ENCODE measurements at regions not wholly inside any gene's neighbourhood (a gene's known extent, or its start where the extent isn't known, plus 50 kb on each side); places are given as distances from the start of the nearest gene placed in this dataset.
"Not testable (repeated sequence)": the region's sequence is repeated elsewhere in the genome, so short reads cannot be mapped to it uniquely, and the experiment has no call there.

GRCh38 chr1:113207019-113207418, 134.0 kb downstream of the LRIG2 start:
- no peaks in the 10 kb centered on the region for H3K9me3 ChIP-seq (ENCODE audit: control insufficient read depth, insufficient read depth, low read depth, low read length)
- no peak overlapping the region for H3K27ac ChIP-seq (ENCODE audit: insufficient read depth, low read length)
- no peak overlapping the region for H3K9ac ChIP-seq (ENCODE audit: insufficient read depth, low read length)
- H3K4me2 ChIP-seq (ENCODE audit: extremely low read depth, insufficient read depth, low read length), result no peak overlapping the region
- H4K20me1 ChIP-seq (ENCODE audit: control insufficient read depth, extremely low read depth, insufficient read depth, low read length), result no peaks in the 10 kb centered on the region
- no peaks in the 10 kb centered on the region for H3K27me3 ChIP-seq (ENCODE audit: control insufficient read depth, insufficient read depth, low read length)
- no peak for DNase-seq (ENCODE audit: low read depth in 2 of 2)
- H3K79me2 ChIP-seq (ENCODE audit: control insufficient read depth, insufficient read depth, low read length), result no peaks in the 10 kb centered on the region
- H3K4me3 ChIP-seq (replicated peaks in 1 of 4; ENCODE audit: control extremely low read depth in 1 of 4, insufficient read depth in 1 of 4, low read depth in 3 of 4, low read length in 4 of 4), result no peak overlapping the region
- H3K36me3 ChIP-seq (ENCODE audit: control insufficient read depth, insufficient read depth, low read length), result no peaks in the 10 kb centered on the region
- H2AFZ ChIP-seq (ENCODE audit: low read length), result no peak overlapping the region
- no peaks in the 10 kb centered on the region for H3K4me1 ChIP-seq (ENCODE audit: control insufficient read depth, extremely low read depth, insufficient read depth, low read length)
- no peak for TF ChIP-seq EZH2 (IDR thresholded peaks at IDR 0.05; ENCODE audit: low read length, missing control alignments)
- no peak for TF ChIP-seq CTCF (conservative IDR thresholded peaks at IDR 0.05 in 1 of 2, IDR thresholded peaks at IDR 0.05 in 1 of 2; ENCODE audit: low read depth in 1 of 2, low read length in 2 of 2)

DNA sequence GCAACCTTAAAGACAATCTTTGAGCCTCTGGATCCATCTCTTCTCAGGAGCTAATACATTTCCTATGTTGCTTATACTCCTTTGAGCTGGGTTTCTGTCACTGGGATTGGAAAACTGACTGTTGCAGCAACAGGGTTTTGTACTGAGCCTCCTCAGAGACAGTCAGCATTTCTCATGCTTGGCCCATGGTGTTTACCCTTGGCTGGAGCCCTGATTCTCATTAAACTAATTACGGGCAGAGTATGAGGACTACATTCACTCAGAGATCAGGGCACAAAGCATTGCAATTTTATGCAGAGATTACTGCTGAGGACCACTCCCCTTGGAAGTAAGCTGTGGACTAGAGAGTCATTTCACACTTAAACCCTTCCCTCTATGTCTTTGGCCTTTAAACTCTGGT, 134.5 kb downstream of the LRIG2 start:
- Histone ChIP-seq H3K4me2 (ENCODE audit: extremely low read depth, insufficient read depth, low read length) (no peak overlapping the region), H3K9ac (ENCODE audit: insufficient read depth, low read length) (no peak overlapping the region), H3K4me1 (ENCODE audit: control insufficient read depth, extremely low read depth, insufficient read depth, low read length) (no peaks in the 10 kb centered on the region), H2AFZ (ENCODE audit: low read length) (no peak overlapping the region), H3K27me3 (ENCODE audit: control insufficient read depth, insufficient read depth, low read length) (peaks cover 2% of the 10 kb centered on the region), H3K79me2 (ENCODE audit: control insufficient read depth, insufficient read depth, low read length) (no peaks in the 10 kb centered on the region), H3K27ac (ENCODE audit: insufficient read depth, low read length) (no peak overlapping the region), H3K9me3 (ENCODE audit: control insufficient read depth, insufficient read depth, low read depth, low read length) (no peaks in the 10 kb centered on the region), H4K20me1 (ENCODE audit: control insufficient read depth, extremely low read depth, insufficient read depth, low read length) (no peaks in the 10 kb centered on the region), H3K4me3 (replicated peaks in 1 of 4; ENCODE audit: control extremely low read depth in 1 of 4, insufficient read depth in 1 of 4, low read depth in 3 of 4, low read length in 4 of 4) (no peak overlapping the region), H3K36me3 (ENCODE audit: control insufficient read depth, insufficient read depth, low read length) (no peaks in the 10 kb centered on the region)
- no peak for TF ChIP-seq EZH2 (IDR thresholded peaks at IDR 0.05; ENCODE audit: low read length, missing control alignments)
- no peak for TF ChIP-seq CTCF (conservative IDR thresholded peaks at IDR 0.05 in 1 of 2, IDR thresholded peaks at IDR 0.05 in 1 of 2; ENCODE audit: low read depth in 1 of 2, low read length in 2 of 2)
- no peak for DNase-seq (ENCODE audit: low read depth in 2 of 2)

- not testable (repeated sequence) for H2AFZ ChIP-seq (ENCODE audit: low read length); DNase-seq (ENCODE audit: low read depth in 2 of 2); H3K79me2 ChIP-seq (ENCODE audit: control insufficient read depth, insufficient read depth, low read length); H3K9ac ChIP-seq (ENCODE audit: insufficient read depth, low read length); H3K4me3 ChIP-seq (replicated peaks in 1 of 4; ENCODE audit: control extremely low read depth in 1 of 4, insufficient read depth in 1 of 4, low read depth in 3 of 4, low read length in 4 of 4); H3K36me3 ChIP-seq (ENCODE audit: control insufficient read depth, insufficient read depth, low read length); H3K27me3 ChIP-seq (ENCODE audit: control insufficient read depth, insufficient read depth, low read length); H3K27ac ChIP-seq (ENCODE audit: insufficient read depth, low read length); H3K9me3 ChIP-seq (ENCODE audit: control insufficient read depth, insufficient read depth, low read depth, low read length); H3K4me2 ChIP-seq (ENCODE audit: extremely low read depth, insufficient read depth, low read length); H3K4me1 ChIP-seq (ENCODE audit: control insufficient read depth, extremely low read depth, insufficient read depth, low read length); H4K20me1 ChIP-seq (ENCODE audit: control insufficient read depth, extremely low read depth, insufficient read depth, low read length)
Measured at GRCh38 chr1:113208425-113208824, 135.4 kb downstream of the LRIG2 start.

DNA sequence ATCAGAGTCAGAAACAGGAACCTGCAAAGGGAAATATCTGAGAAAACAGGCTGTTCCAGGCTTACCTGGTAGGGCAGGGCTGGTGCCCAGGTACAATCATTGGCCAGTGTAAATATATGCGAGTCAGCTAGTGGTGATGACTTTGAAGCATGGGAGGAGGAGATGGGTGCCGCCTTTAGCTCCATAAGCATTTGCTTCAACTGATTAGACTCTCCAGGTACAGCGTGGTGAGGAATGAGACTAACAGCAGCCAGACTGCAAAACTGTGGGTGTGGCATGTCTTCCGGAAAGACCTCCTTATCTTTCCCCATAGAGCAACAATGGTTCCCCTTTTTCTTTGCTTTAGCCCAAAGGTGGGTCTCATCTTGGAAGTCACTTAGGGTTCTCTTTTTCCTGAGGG, 137.2 kb downstream of the LRIG2 start:
- TF ChIP-seq EZH2 (IDR thresholded peaks at IDR 0.05; ENCODE audit: low read length, missing control alignments), result no peak
- TF ChIP-seq CTCF (conservative IDR thresholded peaks at IDR 0.05 in 1 of 2, IDR thresholded peaks at IDR 0.05 in 1 of 2; ENCODE audit: low read depth in 1 of 2, low read length in 2 of 2), result no peak
- Histone ChIP-seq H3K27me3 (ENCODE audit: control insufficient read depth, insufficient read depth, low read length) (peaks cover 4% of the 10 kb centered on the region), H3K9ac (ENCODE audit: insufficient read depth, low read length) (no peak overlapping the region), H3K9me3 (ENCODE audit: control insufficient read depth, insufficient read depth, low read depth, low read length) (no peaks in the 10 kb centered on the region), H3K4me3 (replicated peaks in 1 of 4; ENCODE audit: control extremely low read depth in 1 of 4, insufficient read depth in 1 of 4, low read depth in 3 of 4, low read length in 4 of 4) (no peak overlapping the region), H3K27ac (ENCODE audit: insufficient read depth, low read length) (no peak overlapping the region), H2AFZ (ENCODE audit: low read length) (no peak overlapping the region), H3K4me1 (ENCODE audit: control insufficient read depth, extremely low read depth, insufficient read depth, low read length) (no peaks in the 10 kb centered on the region), H3K36me3 (ENCODE audit: control insufficient read depth, insufficient read depth, low read length) (no peaks in the 10 kb centered on the region), H3K4me2 (ENCODE audit: extremely low read depth, insufficient read depth, low read length) (no peak overlapping the region), H4K20me1 (ENCODE audit: control insufficient read depth, extremely low read depth, insufficient read depth, low read length) (no peaks in the 10 kb centered on the region), H3K79me2 (ENCODE audit: control insufficient read depth, insufficient read depth, low read length) (no peaks in the 10 kb centered on the region)
- DNase-seq (ENCODE audit: low read depth in 2 of 2), result no peak
